Right lobe of liver (tissue), 6 donors: ENCODE measurements at regions not wholly inside any gene's neighbourhood (a gene's known extent, or its start where the extent isn't known, plus 50 kb on each side); places are given as distances from the start of the nearest gene placed in this dataset.

ENCODE experiments used
- ATAC-seq, 4 donors: fragments of 200-7000 bp; cut with Tn5 transposase; one replicate each; pipeline ENCODE4 v1.9.1; 2020; ENCODE audit warnings: mild to moderate bottlenecking in 4 of 4, moderate library complexity in 4 of 4
- DNase-seq, 3 donors: peaks; one replicate each; pipeline ENCODE4 v3.0.0-alpha.2; 2020
- H3K27ac ChIP-seq, 3 donors: fragments of 200-600 bp; one replicate each; pipeline ENCODE4 v1.8.0; 2022
- H3K27me3 ChIP-seq, 2 donors: fragments of 200-600 bp; one replicate each; pipeline ENCODE4 v1.8.0; 2022
- H3K36me3 ChIP-seq, 4 donors: fragments of 200-600 bp; sonication (generic) in 1 of 4; one replicate each; pipeline versions ENCODE4 v1.5.1 to v1.8.0; 2017 to 2022; ENCODE audit warnings: control low read depth in 1 of 4
- H3K4me1 ChIP-seq, 4 donors: fragments of 200-600 bp; sonication (generic) in 1 of 4; one replicate each; pipeline versions ENCODE4 v1.5.1 to v1.8.0; 2017 to 2022; ENCODE audit warnings: control low read depth in 1 of 4
- H3K4me3 ChIP-seq, 3 donors: fragments of 200-600 bp; one replicate each; pipeline ENCODE4 v1.8.0; 2022
- H3K9me3 ChIP-seq, 4 donors: fragments of 200-600 bp; sonication (generic) in 1 of 4; one replicate each; pipeline versions ENCODE4 v1.5.1 to v1.8.0; 2017 to 2022; ENCODE audit warnings: control low read depth in 1 of 4
- POLR2A ChIP-seq: fragments of 450-650 bp; IDR thresholded peaks from one replicate; pipeline ENCODE4 v1.6.1; 2017; ENCODE audit warnings: antibody characterized with exemption, mild to moderate bottlenecking
- WGBS: methylation state at CpG from one replicate; pipeline ENCODE4 v1.1.6; 2018; ENCODE audit warnings: low coverage, low lambda C conversion rate; ENCODE audit not compliant: insufficient coverage; ENCODE audit errors: missing lambda C conversion rate; 5-methylcytosine and 5-hydroxymethylcytosine counted together
- intact Hi-C, 2 donors: fragments of 100-400 bp; cut with DNase I; formaldehyde crosslinking; loops; one replicate each; pipeline versions ENCODE4 v1.11.2 to v1.14.1; 2022
- TF ChIP-seq, protein P1 (sequence below), 4 donors: fragments of 200-600 bp in 3 of 4; fragments of 450-650 bp in 1 of 4; IDR thresholded peaks; one replicate each; pipeline versions ENCODE4 v1.5.1 to v1.8.0; 2016 to 2022; ENCODE audit warnings: antibody characterized with exemption in 4 of 4, mild to moderate bottlenecking in 2 of 4
- donor health status: DM: no; HTN: yes; CAD: no.
- donor health status: DM: no; HTN: no; CAD: no.
- donor health status: DM: no; HTN: no; CAD: no.
- donor health status: DM: no; HTN: yes; CAD: no.
- donor health status: DM: no; HTN: yes; CAD: no.

GRCh38 chr1:208631092-208631491, 386.9 kb upstream of the PLXNA2 start:
- Histone ChIP-seq H3K36me3 (no peaks in the 10 kb centered on the region), H3K4me3 (no peak overlapping the region), H3K27me3 (no peaks in the 10 kb centered on the region), H3K9me3 (no peaks in the 10 kb centered on the region), H3K4me1 (peaks cover 0 to 8% (median 0%) of the 10 kb centered on the region in 4 donors), H3K27ac (no peak overlapping the region)
- DNase-seq = no peak
- intact Hi-C loops = no loop called here
- no peak for ATAC-seq
- WGBS = 91% methylated on average over 8 of the region's 8 CpGs
- no peak for TF ChIP-seq POLR2A
- TF ChIP-seq, protein P1, sequence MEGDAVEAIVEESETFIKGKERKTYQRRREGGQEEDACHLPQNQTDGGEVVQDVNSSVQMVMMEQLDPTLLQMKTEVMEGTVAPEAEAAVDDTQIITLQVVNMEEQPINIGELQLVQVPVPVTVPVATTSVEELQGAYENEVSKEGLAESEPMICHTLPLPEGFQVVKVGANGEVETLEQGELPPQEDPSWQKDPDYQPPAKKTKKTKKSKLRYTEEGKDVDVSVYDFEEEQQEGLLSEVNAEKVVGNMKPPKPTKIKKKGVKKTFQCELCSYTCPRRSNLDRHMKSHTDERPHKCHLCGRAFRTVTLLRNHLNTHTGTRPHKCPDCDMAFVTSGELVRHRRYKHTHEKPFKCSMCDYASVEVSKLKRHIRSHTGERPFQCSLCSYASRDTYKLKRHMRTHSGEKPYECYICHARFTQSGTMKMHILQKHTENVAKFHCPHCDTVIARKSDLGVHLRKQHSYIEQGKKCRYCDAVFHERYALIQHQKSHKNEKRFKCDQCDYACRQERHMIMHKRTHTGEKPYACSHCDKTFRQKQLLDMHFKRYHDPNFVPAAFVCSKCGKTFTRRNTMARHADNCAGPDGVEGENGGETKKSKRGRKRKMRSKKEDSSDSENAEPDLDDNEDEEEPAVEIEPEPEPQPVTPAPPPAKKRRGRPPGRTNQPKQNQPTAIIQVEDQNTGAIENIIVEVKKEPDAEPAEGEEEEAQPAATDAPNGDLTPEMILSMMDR (IDR thresholded peaks at IDR 0.05) = no peak

- no peak for DNase-seq
- peaks cover 0 to 8% (median 0%) of the 10 kb centered on the region in 4 donors for H3K4me1 ChIP-seq
- H3K36me3 ChIP-seq = no peaks in the 10 kb centered on the region
- intact Hi-C loops = no loop called here
- H3K9me3 ChIP-seq = no peaks in the 10 kb centered on the region
- no peaks in the 10 kb centered on the region for H3K27me3 ChIP-seq
- TF ChIP-seq, protein P1 (IDR thresholded peaks at IDR 0.05) = no peak
- no peak for TF ChIP-seq POLR2A
- no peak for ATAC-seq
- no peak overlapping the region for H3K4me3 ChIP-seq
- H3K27ac ChIP-seq = no peak overlapping the region
- 74% methylated on average over 3 of the region's 4 CpGs for WGBS
Observed at GRCh38 chr1:208631506-208631905, 387.3 kb upstream of the PLXNA2 start.

DNA sequence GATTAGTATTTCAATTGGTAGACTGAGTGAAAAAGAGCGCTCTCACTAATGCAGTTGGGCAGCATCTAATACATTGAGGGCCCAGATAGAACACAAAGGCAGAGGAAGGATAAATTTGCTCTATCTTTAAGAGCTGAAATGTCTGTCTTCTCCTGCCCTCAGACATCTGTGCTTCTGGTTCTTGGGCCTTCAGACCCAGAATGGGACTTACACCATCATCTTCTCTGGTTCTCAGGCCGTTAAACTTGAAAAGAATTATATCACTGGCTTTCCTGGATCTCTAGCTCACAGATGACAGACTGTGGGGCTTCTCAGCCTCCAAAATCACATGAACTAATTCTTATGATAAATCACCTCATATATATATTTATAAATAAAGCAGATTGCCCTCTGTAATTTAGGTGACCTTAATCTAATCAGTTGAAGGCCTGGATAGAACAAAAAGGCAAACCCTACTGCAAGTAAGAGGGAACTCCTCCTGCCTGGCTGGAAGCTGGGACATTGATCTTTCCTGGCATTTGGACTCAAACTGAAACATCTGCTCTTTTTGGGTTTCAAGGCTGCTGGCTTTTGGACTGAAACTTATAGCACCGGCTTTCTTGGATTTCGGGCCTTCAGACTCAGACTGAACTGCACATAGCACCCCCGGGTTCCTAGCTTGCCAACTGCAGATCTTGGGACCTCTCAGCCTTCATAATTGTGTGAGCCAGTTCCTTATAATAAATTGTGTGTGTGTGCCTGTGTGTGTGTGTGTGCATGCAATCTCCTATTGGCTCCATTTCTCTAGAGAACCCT, 390.4 kb upstream of the PLXNA2 start:
- intact Hi-C loops = no loop called here
- TF ChIP-seq, protein P1 (IDR thresholded peaks at IDR 0.05) = no peak
- no peak for TF ChIP-seq POLR2A
- Histone ChIP-seq H3K27me3 (no peaks in the 10 kb centered on the region), H3K4me3 (no peak overlapping the region), H3K4me1 (no peaks in the 10 kb centered on the region), H3K27ac (no peak overlapping the region), H3K36me3 (no peaks in the 10 kb centered on the region), H3K9me3 (no peaks in the 10 kb centered on the region)
- ATAC-seq = no peak
- no peak for DNase-seq
- WGBS = 67% methylated on average over 2 of the region's 5 CpGs

- TF ChIP-seq, protein P1 (IDR thresholded peaks at IDR 0.05) = no peak
- Histone ChIP-seq H3K27ac (no peak overlapping the region), H3K4me3 (no peak overlapping the region), H3K4me1 (no peaks in the 10 kb centered on the region), H3K9me3 (no peaks in the 10 kb centered on the region), H3K36me3 (no peaks in the 10 kb centered on the region), H3K27me3 (no peaks in the 10 kb centered on the region)
- intact Hi-C loops = no loop called here
- DNase-seq (no peak), ATAC-seq (no peak)
- 67% methylated on average over 3 of the region's 3 CpGs for WGBS
Observed at GRCh38 chr1:208637181-208637580, 393.0 kb upstream of the PLXNA2 start.
